Endothelial cell (in vitro differentiated cells): ENCODE measurements at regions not wholly inside any gene's neighbourhood (a gene's known extent, or its start where the extent isn't known, plus 50 kb on each side); places are given as distances from the start of the nearest gene placed in this dataset.

ENCODE experiments used
- DNase-seq: peaks from one replicate; pipeline ENCODE4 v3.0.0; 2021; ENCODE audit warnings: low spot score
- H3K27ac Mint-ChIP-seq: one replicate; pipeline ENCODE4 v1.8.0; 2021; ENCODE audit warnings: mixed read lengths, inconsistent platforms; ENCODE audit not compliant: unreplicated experiment
- H3K27me3 Mint-ChIP-seq: one replicate; pipeline ENCODE4 v1.8.0; 2021; ENCODE audit warnings: mild to moderate bottlenecking, moderate library complexity, mixed read lengths, inconsistent platforms; ENCODE audit not compliant: unreplicated experiment
- H3K36me3 Mint-ChIP-seq: one replicate; pipeline ENCODE4 v1.8.0; 2021; ENCODE audit warnings: mild to moderate bottlenecking, low read depth, mixed read lengths, inconsistent platforms; ENCODE audit not compliant: unreplicated experiment
- H3K4me1 Mint-ChIP-seq: one replicate; pipeline ENCODE4 v1.8.0; 2021; ENCODE audit warnings: mild to moderate bottlenecking, mixed read lengths, inconsistent platforms; ENCODE audit not compliant: unreplicated experiment
- H3K4me3 Mint-ChIP-seq: one replicate; pipeline ENCODE4 v1.8.0; 2021; ENCODE audit warnings: mild to moderate bottlenecking, mixed read lengths, inconsistent platforms; ENCODE audit not compliant: unreplicated experiment
- H3K9me3 Mint-ChIP-seq: one replicate; pipeline ENCODE4 v1.8.0; 2021; ENCODE audit warnings: mixed read lengths, inconsistent platforms; ENCODE audit not compliant: unreplicated experiment
- TF ChIP-seq, protein P1 (sequence below): fragments of 200-600 bp; sonication (generic); IDR thresholded peaks from one replicate; pipeline ENCODE4 v1.5.0; 2021; ENCODE audit warnings: antibody characterized with exemption; ENCODE audit not compliant: unreplicated experiment

DNA sequence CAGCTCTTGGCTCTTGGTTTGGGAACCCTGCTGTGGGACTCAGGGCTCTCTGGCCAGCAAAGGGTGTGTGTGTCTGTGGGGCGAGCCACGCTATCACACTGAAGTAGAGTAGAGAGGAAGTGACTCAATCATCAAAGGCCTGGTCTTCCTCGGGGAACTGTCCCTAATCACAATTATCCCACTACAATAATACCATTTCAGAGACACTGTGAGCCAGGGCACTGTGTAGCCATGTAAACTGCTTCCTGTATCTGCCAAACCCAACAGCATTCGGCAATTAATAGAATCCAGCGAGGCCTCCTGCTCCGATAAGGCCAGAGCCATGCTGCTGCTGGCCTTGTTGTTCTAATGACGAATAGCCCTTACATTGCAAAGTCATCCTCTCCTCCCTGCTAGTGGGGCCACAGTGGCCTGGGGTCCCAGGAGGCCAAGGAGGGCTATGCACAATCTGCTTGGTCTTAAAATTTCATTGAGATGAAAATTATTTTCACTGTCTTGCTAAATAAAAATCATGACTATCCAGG is 49.8 kb upstream of the LMO2 start:
- TF ChIP-seq, protein P1, sequence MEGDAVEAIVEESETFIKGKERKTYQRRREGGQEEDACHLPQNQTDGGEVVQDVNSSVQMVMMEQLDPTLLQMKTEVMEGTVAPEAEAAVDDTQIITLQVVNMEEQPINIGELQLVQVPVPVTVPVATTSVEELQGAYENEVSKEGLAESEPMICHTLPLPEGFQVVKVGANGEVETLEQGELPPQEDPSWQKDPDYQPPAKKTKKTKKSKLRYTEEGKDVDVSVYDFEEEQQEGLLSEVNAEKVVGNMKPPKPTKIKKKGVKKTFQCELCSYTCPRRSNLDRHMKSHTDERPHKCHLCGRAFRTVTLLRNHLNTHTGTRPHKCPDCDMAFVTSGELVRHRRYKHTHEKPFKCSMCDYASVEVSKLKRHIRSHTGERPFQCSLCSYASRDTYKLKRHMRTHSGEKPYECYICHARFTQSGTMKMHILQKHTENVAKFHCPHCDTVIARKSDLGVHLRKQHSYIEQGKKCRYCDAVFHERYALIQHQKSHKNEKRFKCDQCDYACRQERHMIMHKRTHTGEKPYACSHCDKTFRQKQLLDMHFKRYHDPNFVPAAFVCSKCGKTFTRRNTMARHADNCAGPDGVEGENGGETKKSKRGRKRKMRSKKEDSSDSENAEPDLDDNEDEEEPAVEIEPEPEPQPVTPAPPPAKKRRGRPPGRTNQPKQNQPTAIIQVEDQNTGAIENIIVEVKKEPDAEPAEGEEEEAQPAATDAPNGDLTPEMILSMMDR: no peak
- Mint-ChIP-seq H3K9me3 (no peaks in the 10 kb centered on the region), H3K4me3 (no peak overlapping the region), H3K4me1 (peaks cover 41% of the 10 kb centered on the region), H3K27me3 (peaks cover 6% of the 10 kb centered on the region), H3K27ac (peak overlapping the region; percentile 42), H3K36me3 (no peaks in the 10 kb centered on the region)
- DNase-seq: no peak
